ENCODE measurements at regions not wholly inside any gene's neighbourhood (a gene's known extent, or its start where the extent isn't known, plus 50 kb on each side); places are given as distances from the start of the nearest gene placed in this dataset.

- DNase-seq = no peak
Observed at GRCh38 chr2:120576509-120577474, 158.9 kb upstream of the GLI2 start.

DNA sequence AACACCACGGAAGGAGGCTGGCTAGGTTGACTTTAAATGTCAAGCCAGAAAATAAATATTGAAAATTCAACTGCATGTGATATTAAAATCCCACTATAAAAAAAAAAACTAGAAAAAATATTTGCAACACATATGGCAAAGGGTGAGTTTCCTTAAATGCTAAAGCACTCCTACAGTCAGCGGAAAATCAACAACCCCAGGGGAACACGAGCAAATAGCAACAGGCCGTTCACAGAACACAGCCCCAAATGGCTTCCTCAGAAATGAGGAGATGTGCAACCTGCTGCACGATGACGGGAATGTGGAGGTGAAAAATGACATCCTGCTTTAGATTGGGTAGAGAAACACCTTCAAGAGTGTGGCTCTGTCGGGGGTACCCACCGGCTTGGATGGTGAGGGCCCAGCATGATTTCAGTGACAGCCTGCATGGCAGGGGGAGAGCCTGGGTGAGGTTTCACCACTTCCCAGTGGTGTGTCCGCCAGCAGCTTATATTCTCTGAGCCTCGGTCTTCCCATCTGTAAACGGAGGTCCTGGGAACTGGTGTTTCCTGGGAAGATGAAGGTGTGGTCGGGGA lies 157.9 kb upstream of the GLI2 start:
- DNase-seq = no peak

DNA sequence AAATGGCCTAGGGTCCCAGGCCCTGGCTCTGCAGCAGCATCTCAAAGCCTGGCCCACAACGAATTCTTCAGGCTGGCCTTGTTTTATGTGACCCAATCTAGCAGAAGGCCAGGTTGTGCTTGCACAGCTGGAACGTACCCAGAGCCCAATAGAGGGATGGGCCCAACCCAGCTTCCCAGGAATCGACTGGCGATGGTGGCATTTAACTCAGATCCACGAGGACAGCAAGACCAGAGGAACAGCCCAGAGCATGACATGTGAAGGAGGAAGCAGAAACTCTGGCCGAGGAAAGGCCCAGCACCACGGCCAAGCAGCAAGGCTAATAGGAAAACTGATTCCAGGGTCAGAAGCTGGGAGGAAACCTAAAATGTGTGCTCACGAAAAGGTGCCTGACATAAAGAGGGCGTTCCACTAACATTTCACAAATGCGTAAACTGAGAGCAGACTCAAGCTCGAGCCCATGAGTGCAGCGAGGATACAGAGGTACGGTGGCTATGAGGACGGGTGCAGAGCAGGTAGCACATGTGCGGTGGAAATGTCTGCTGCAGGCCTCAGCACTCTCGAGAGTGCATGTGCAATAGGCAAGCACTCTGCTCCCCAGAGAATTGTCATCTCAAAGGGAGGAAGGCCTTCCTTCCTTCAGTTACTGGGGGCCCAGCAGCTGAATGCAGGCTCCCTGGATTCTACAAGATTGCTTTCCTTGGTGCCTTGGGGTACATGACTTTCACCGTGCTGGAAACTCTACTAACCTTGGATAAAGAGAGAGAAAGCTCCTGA lies 156.9 kb upstream of the GLI2 start:
- DNase-seq = no peak

- no peak for DNase-seq
Observed at GRCh38 chr2:120579916-120580685, 155.6 kb upstream of the GLI2 start.

GRCh38 chr2:120580709-120581108 lies 155.0 kb upstream of the GLI2 start:
- no peak for DNase-seq

- DNase-seq = no peak
Observed at GRCh38 chr2:120583121-120583520, 152.5 kb upstream of the GLI2 start.

- no peak for DNase-seq
Observed at GRCh38 chr2:120583851-120584570, 151.7 kb upstream of the GLI2 start.

GRCh38 chr2:120586507-120587278 lies 149.0 kb upstream of the GLI2 start:
- no peak for DNase-seq

DNA sequence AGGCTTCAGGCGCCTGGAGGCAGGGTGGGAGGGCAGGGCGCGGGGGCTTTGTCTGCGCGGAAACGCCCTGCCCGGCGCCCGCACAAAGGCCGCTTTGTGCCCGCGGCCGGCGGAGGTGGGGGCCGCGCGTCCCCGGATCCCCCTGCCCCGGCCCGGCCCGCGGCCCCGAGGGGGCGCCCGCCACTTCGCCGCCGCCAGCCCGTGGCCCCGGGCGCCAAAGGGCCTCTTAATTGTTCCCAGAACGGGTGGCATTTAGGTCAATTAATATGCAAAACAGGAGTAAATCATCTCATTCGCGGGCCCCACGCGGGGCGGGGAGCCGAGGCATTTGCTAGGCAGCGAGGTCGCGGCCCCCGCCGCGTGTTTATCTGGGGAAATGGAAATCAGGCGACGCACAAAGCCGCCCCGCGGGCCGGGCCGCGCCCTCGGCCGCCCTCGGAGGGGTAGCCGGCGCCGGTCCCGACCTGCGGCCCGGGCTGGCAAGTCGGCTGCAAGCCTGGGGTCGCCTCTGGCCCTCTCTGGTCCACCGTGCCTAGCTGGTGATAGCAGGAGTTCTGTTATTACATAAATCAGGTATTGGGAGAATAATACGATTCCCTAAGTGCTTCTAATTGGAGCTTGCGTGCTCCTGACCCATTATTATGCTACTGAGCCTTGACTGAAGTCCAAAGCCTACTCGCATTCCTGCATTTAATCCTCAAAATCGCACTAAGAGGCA lies 148.2 kb upstream of the GLI2 start:
- DNase-seq = no peak

DNA sequence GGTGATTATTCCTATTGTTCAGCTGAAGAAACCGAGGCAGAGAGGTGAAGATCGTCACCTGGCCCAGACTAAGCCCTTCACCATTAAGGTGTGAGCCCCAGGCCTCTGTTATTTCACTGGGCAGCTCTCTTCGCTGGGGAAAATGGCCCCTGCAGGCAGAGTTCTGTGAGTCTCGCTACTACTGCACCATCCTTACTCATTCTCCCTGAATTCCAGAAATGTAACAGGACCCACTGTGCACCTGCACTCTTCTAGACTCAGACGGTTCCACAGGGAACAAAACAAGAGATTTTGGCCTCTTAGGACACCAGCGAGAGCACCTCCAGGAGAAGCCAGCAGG lies 147.7 kb upstream of the GLI2 start:
- no peak for DNase-seq

DNA sequence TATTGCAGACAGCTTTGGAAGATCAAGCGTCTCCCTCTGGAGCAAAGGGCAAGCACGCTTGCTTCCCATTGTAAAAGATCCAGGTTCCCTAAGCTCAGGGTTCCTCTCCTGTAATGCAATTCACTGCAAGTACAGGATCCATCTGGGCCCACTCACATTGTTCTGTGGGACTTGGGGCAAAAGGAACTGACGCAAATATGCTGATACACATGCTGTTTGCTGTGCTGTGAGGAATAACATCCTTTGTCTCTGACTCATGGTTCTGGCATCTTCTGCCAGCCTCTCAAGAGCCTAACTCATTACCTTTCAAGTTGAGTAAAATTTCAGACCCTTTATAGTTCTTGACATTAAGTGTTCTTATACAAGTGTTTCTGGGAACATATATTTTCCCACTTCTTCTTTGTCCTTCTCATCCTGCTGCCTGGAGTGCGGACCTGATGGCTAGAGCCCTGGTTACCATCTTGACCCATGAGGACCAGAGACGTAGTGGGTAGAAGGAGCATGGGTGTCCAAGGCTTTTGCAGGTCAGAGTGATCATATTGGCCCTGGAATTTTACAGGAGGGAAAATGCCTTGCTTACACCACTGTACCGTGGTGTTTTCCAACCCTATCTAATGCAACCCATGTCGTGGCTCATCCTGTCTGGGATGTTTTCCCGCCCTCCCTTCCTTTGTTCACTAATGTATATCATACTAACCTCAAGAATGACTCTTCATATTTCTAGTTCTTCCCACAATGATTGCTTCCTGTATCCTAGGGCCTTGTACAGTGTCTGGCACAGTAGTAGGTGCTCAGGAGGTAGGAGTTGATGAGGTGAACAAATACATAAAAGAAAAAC lies 145.7 kb upstream of the GLI2 start:
- no peak for DNase-seq

DNA sequence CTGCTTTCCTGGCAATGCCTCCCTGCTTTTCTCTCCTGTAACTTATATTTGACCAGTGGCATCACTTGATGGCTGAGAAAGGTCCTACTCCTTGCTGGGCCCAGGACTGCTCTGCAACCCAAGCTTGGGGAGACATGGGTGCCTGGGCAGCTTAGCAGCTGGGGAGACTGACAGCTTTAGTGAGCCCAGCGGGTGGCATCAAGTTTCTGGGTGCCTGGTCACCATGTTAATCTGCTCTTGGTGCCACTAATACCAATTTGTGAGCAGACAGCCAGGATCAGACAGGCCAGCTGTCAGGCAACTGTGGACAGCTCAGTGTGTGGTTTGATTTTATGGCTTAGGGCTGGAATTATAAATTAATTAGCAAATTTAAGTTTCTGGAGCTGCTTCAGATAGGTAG lies 144.8 kb upstream of the GLI2 start:
- no peak for DNase-seq

GRCh38 chr2:120591572-120591971 lies 144.1 kb upstream of the GLI2 start:
- no peak for DNase-seq

DNA sequence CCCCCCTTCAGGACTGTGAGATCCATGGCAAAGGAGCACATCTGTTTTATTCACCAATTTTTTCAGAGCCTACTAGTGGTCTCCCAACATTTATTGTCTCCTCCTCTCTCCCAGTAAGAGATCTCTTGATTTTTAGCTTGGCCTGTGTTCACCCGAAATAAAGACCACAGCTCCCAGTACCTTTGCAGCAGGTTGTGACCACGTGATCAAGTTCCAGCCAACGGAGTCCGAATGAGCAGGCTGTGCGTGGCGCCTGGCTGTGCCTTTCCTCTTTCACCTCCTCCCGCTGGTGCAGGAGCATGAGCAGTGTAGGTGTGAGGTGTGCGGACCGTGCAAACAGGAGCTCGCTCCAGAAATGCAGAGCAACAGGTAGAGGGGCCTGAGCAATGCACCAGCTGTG lies 143.6 kb upstream of the GLI2 start:
- DNase-seq = no peak

GRCh38 chr2:120593921-120594686 lies 141.6 kb upstream of the GLI2 start:
- no peak for DNase-seq

DNA sequence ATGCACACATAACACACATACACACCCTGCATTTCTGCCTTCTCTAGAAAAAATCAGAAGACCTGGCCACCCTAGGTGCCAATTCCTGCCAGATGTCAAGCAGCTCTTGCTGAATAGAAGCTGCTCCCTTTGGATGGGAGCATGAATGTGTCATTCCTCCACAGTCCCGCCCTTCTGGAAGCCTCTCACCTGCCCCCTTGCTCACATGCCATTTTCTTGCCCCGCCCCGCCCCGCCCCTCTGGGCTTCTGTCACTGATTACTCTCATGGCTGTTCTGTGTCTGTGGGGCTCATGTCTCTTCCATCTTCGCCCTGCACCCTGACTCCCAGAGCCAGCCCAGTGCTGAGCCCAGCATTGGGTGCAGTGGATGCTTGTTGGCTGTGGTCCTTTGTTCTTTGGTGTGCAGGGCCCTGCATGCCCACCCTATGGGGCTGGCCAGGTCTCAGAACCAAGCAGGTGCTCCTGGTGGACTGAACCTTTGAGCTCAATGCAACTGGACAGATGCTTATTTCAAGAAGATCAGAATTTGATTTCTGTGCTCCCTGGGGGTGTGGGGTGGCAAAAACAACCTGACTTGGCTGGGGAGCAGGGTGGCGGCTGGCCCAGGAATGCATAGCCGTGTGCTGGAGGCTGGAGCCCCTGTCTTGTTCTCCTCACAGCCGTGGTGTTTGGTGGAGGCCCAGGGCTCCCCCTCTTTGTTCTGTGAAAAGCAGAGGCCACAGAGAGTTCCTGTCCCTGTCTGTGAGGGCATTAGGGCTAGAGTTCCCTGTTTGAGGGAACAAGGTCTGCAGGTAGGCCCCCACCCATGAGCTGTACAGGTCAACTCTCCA lies 140.6 kb upstream of the GLI2 start:
- DNase-seq = no peak

GRCh38 chr2:120595739-120596138 lies 139.9 kb upstream of the GLI2 start:
- no peak for DNase-seq

DNA sequence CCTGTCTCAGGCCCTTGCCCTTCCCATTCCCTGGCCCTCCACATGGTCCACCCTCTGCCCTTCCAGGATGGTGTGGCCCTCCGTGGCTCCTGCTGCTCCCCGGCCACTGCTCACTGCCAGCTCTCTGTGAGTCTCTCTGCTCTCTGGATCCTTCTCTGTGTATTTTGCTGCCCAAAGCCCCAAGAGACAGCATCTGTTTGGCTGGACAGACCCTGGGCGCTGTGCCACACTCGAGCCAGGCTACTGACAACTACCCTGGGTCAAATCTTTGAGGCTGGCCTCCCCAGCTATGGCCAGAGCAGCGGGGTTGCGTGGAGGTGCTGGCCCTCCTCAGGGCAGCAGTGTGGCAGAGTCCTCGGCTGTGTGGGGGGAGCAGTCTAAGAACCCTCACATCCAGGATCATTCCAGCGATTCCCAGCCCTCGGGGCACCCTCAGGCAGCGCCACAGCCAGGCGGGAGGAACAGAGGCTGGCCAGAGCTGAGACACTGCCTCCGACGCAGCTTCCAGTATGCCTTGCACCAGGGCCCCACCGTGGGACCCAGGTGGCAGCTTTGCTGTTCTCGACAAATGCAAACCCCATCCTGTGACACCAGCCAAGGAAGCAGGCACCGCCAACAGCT lies 139.4 kb upstream of the GLI2 start:
- no peak for DNase-seq
